Effector CD8-positive, alpha-beta T cell (primary cell): ENCODE measurements at regions not wholly inside any gene's neighbourhood (a gene's known extent, or its start where the extent isn't known, plus 50 kb on each side); places are given as distances from the start of the nearest gene placed in this dataset.

Source experiments
- DNase-seq: peaks from one replicate; lab custom pipeline; 2025; lab: John Stamatoyannopoulos, UW

DNA sequence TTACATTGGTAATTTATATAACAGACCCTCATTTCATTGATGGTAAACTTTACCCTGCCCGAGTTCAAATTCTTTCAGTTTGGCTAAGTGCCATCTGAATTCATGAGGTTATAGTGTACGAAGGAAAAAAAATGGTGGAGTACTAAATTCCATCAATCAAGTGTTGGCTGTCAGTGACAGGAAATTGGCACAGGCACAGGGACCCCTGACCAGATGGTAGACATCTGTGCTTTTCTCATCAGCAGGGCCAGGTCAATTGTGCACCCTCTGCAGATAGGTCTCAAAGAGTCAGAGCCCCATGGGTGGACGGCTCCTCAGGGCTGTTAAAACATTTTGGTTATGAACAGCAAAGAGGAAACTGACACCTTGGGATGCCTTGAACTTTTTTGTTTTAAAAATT is 439.2 kb downstream of the SETBP1 start:
- DNase-seq: no peak

DNA sequence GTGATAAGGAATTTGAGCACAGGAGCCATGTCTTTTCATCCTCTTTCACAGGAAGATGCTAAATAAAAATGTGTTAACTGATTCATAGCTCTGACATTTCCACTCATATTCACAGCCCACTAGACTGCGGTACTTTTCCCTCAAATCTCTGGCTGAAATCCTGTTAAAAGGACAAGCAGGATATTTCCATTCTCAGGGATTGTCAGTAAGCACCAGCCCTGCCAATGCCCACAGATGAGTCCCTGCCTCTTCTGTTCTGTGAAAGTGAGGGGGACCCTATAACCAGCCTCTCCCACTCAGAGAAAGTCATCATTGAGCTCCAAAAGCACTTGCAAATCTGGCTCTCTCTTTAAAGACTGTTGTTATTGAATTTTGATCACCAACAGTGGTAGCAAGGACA is 440.5 kb downstream of the SETBP1 start:
- DNase-seq: no peak

DNA sequence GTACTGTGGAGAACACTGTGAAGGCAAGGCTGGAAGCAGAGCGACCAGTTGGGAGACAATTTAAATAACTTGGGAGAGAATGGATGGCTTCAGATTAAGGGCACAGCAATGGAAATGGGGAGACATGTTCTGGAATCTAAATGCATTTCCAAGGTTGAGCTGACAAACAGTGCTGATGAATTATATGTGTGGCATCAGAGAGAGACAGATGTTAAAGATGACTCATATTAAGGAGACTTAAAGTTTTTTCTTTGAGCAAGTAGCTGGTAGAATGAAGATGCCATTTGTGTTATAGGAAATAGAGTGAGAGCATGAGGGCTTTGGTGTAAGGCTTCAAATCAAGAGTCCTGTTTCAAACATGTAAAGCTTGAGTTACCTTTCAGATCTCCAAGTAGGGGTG is 441.8 kb downstream of the SETBP1 start:
- no peak for DNase-seq

DNA sequence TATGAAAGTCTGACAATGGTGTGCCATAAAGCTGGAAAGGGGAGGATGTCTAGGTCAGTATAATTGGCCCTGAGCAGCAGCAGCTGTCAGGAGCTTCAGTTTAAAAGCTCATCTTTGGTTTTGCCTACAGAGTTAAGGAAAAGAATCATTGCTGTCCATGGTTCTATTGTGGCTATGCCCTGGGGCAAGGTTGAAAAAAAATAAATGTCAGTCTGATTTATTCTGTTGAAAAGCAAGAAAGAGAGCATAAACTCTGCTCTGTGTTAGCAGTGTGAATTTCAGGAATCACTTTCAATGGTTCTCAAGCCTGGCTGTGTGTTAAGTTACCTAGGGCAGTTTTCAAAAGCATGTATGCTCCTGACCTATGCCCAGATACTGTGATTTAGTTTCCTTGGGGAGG is 446.7 kb downstream of the SETBP1 start:
- no peak for DNase-seq

DNA sequence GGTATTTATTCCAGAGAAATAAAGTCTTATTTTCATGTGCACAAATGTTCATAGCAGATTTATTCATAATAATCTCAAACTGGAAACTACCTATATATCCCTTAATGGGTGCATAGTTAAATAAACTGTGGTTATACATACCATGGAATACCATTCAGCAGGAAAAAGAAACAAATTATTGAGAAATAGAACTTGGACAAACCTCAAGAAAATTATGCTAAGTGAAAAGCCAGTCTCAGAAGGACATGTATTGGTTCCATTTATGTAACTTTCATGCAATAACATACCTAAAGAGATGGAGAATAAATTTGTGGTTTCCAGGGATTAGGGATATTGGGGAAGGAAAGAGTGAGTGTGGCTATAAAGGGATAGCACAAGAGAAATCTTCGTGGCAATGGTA is 452.6 kb downstream of the SETBP1 start:
- DNase-seq: no peak

- DNase-seq: no peak
Measured at GRCh38 chr18:45136381-45137086, 455.8 kb downstream of the SETBP1 start.

- no peak for DNase-seq
Measured at GRCh38 chr18:45137087-45137419, 456.4 kb downstream of the SETBP1 start.

- DNase-seq: no peak
Measured at GRCh38 chr18:45139478-45139877, 458.8 kb downstream of the SETBP1 start.

- no peak for DNase-seq
Measured at GRCh38 chr18:45142868-45143267, 462.2 kb downstream of the SETBP1 start.

- DNase-seq: no peak
Measured at GRCh38 chr18:45149712-45150111, 465.6 kb upstream of the SLC14A2 start.

DNA sequence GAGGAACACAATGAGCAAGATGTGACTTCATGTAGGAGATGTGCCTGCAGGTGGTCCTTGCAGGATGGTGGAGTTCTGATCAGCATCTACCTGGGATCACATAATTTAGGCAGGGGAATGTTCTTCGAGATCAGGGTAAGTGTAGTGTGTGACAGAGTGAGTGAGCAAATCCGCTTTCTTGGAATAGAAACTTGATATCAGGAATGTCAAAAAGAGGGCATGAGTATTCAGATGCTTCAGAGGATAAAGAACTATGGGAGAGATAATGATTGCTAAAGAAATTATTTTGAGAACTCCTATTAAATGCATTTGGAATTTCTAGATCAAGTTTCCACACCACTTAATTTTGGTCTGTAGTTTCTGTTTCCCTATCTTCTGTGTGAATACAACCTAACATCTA is 463.6 kb upstream of the SLC14A2 start:
- DNase-seq: no peak

DNA sequence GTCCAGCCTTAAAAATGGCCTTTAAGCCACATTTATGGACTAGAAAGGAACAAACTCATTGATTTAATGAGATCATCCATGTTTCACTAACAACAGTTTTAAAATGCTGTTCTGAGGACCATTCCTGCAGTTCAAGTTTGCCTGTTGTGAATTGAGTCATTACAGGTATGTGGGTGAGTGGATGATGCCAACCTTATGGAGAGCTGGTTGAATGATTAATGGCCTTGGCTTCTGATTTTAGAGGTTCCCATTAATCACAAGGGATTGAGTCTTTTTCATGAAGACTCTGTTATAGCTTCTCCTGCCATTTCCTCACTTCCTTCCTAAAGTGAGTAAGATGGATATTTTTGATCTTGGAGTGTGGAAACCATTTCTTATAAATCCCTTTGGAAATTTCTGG is 459.8 kb upstream of the SLC14A2 start:
- no peak for DNase-seq

DNA sequence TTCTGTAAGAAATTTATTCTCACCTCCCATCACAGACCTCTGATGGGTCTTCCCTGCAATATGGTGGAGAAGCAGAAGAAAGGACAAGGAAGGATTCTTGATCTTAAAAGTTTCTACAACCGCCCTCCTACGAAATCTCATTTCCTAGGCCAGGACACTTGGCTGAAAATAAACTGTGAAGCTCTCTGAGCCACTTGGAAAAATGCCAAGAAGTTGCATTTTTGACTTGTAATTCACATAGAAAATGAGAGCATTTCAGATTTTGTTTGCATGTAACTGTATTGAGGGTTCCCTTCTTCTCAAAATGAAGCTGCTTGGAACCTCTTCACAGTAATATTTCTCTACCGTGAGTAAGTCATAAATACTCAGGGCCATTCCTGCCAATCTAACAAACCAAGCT is 458.3 kb upstream of the SLC14A2 start:
- no peak for DNase-seq

DNA sequence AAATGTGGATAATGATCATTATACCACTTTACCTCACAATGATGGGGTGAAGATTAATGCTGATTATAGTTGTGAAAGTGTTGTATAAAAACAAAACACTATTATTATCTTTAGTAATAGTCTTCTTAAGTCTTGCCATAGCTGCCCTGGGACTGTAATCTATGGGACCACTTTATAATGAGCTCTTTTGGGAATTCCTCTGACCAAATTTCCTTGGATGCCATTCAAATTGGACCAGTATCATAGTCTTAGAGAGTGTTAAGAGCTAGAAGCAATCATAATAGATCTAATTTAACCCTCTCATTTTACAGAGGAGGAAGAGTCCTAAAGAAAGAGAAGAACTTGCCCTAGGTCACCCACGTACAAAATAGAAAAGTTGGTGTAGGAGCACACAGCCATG is 457.7 kb upstream of the SLC14A2 start:
- DNase-seq: no peak

DNA sequence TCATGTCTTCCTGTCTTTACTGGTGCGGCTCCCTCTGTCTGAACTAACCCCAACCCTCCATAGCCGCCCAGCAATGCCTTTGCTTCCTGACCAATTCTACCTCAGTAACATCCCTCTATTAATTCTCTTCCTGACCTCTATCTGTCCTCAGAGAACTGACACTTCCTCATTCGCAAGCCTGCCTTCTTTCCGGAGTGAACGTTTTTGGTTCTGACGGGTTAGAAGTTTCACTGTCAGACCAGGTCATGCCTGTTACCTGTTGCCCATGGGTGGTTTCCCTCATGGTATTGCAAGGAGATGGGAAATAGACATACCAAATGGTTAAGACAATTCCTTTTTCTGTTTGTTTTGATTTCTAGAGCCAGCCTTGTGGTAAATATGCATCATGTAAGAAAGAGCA is 453.4 kb upstream of the SLC14A2 start:
- no peak for DNase-seq

- DNase-seq: no peak
Measured at GRCh38 chr18:45163871-45164270, 451.4 kb upstream of the SLC14A2 start.

DNA sequence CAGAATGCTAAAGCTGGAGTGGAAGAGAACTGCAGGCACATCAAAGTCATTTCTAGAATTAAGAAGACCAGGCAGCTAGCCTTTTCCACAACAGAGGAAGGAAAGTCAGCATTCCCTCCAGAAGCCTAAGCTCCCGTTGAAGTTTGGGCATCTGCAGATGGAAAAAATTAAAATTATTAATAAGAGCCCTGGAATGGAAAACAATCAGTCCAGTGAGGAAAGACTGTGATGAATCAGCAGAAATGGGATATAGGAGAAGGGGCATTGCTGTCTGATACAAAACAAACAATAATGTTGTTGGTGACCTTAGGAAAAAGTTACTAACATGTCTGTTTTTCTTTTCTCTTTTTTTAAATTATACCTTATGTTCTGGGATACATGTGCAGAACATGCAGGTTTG is 450.7 kb upstream of the SLC14A2 start:
- DNase-seq: no peak

DNA sequence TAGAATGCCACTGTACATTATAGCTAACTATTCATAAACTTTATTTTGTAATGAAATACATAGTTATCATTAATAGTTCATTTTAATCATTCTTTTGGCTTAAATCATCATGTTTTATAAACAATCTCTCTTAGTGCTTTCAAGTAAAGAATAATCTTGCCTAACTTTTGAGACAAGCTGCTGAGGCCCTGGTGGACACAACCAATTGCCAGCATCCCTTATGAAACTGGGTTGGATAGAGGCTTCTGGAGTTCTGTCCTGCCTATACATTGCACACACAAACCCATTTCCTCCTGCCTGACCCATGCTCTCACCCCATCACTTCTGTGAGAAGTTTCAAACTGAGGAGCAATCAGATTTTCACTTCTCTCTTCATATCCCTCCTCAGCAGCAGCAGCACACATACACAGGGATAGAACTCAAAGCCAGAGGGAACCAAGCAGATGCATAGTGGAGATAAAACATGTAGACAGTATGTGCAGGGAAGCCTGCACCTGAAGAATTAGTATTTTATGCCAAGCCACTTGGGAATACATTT is 450.0 kb upstream of the SLC14A2 start:
- DNase-seq: no peak

GRCh38 chr18:45165871-45166270 is 449.4 kb upstream of the SLC14A2 start:
- DNase-seq: no peak

GRCh38 chr18:45166341-45166835 is 448.9 kb upstream of the SLC14A2 start:
- DNase-seq: no peak

GRCh38 chr18:45166836-45167551 is 448.3 kb upstream of the SLC14A2 start:
- no peak for DNase-seq

DNA sequence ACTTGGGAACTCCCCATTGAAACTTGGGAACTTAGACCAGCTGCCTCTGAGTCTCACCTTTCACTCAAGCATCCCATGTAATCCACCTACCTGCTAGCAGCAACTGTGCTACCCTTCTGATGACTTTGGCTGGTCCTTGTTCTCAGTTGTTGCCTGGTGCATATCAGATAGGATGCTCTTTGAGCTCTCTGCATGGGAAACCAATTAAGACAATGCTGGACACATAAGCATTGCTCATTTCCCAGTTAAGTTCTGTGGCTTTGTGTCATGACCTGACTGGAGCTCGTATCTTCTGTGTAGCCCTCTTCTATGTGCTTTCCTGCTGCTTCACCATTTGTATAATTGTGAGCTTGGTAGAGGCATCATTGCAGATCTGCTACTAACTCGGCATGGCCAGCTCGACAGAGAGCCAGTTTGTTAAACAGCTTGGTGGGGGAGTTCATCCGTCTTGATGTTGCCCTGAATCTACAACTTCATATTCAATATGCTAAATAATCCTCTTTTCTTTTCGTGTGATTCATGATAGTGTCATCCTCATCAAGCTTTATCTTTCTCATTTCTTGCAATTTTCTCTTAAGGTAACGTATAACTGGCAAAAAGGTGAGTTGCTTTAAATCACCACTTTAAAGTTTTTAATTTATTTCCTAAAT is 447.5 kb upstream of the SLC14A2 start:
- DNase-seq: no peak
